GM19240 (cell line): ENCODE measurements at regions not wholly inside any gene's neighbourhood (a gene's known extent, or its start where the extent isn't known, plus 50 kb on each side); places are given as distances from the start of the nearest gene placed in this dataset.

Experiments used
- DNase-seq: peaks from one replicate; pipeline ENCODE4 v3.0.0; 2011; ENCODE audit warnings: low spot score; ENCODE audit not compliant: insufficient read length

- DNase-seq: no peak
These were observed 414.1 kb downstream of the ARHGEF28 start for GRCh38 chr5:74040065-74040551.

- DNase-seq: no peak
These were observed 411.3 kb downstream of the ARHGEF28 start for GRCh38 chr5:74037321-74037720.

- DNase-seq: peak; percentile 8
These were observed 409.5 kb downstream of the ARHGEF28 start for GRCh38 chr5:74035521-74035937.

- no peak for DNase-seq
These were observed 408.7 kb downstream of the ARHGEF28 start for GRCh38 chr5:74034733-74035132.

GRCh38 chr5:74032617-74033016, 406.6 kb downstream of the ARHGEF28 start:
- DNase-seq: no peak

- DNase-seq: no peak
These were observed 405.5 kb downstream of the ARHGEF28 start for GRCh38 chr5:74031536-74031935.

- no peak for DNase-seq
These were observed 404.8 kb downstream of the ARHGEF28 start for GRCh38 chr5:74030821-74031220.

GRCh38 chr5:74030371-74030770, 404.4 kb downstream of the ARHGEF28 start:
- no peak for DNase-seq

- no peak for DNase-seq
These were observed 403.0 kb downstream of the ARHGEF28 start for GRCh38 chr5:74028976-74029375.

- no peak for DNase-seq
These were observed 402.4 kb downstream of the ARHGEF28 start for GRCh38 chr5:74028406-74028805.

- no peak for DNase-seq
These were observed 401.8 kb downstream of the ARHGEF28 start for GRCh38 chr5:74027732-74028338.

- DNase-seq: no peak
These were observed 400.3 kb downstream of the ARHGEF28 start for GRCh38 chr5:74026310-74026709.

- no peak for DNase-seq
These were observed 395.1 kb downstream of the ARHGEF28 start for GRCh38 chr5:74021126-74021525.

GRCh38 chr5:74020503-74020902, 394.5 kb downstream of the ARHGEF28 start:
- no peak for DNase-seq

GRCh38 chr5:74019923-74020322, 393.9 kb downstream of the ARHGEF28 start:
- no peak for DNase-seq

GRCh38 chr5:74017786-74018211, 391.8 kb downstream of the ARHGEF28 start:
- DNase-seq: no peak

- no peak for DNase-seq
These were observed 391.1 kb downstream of the ARHGEF28 start for GRCh38 chr5:74017112-74017511.

- DNase-seq: no peak
These were observed 390.4 kb downstream of the ARHGEF28 start for GRCh38 chr5:74016373-74016772.

GRCh38 chr5:74015716-74016115, 389.7 kb downstream of the ARHGEF28 start:
- DNase-seq: no peak

- DNase-seq: no peak
These were observed 387.2 kb downstream of the ARHGEF28 start for GRCh38 chr5:74013222-74013621.

- no peak for DNase-seq
These were observed 383.5 kb downstream of the ARHGEF28 start for GRCh38 chr5:74009502-74009901.

GRCh38 chr5:74007193-74007592, 381.2 kb downstream of the ARHGEF28 start:
- DNase-seq: no peak

- DNase-seq: no peak
These were observed 373.3 kb downstream of the ARHGEF28 start for GRCh38 chr5:73999297-73999696.

- no peak for DNase-seq
These were observed 372.5 kb downstream of the ARHGEF28 start for GRCh38 chr5:73998489-73998888.
